Astrocyte (in vitro differentiated cells and primary cell): ENCODE measurements at regions not wholly inside any gene's neighbourhood (a gene's known extent, or its start where the extent isn't known, plus 50 kb on each side); places are given as distances from the start of the nearest gene placed in this dataset.

ENCODE experiments used
- DNase-seq: peaks from one replicate; pipeline ENCODE4 v3.0.0-alpha.2; 2010; ENCODE audit warnings: low read depth
- FAIRE-seq: peaks from 2 replicates; lab custom pipeline; 2011; peaks lifted over from hg19 to GRCh38; lab: Jason Lieb, UNC
- H2AFZ ChIP-seq: 2 replicates; pipeline ENCODE4 v1.6.0; 2012; ENCODE audit warnings: low read depth, low read length, inconsistent platforms
- H3K27ac ChIP-seq: 2 replicates; pipeline ENCODE4 v1.5.1; 2011; ENCODE audit warnings: low read depth, low read length, inconsistent platforms
- H3K27me3 ChIP-seq: 2 replicates; pipeline ENCODE4 v1.6.0; 2011; ENCODE audit warnings: low read length, inconsistent platforms; ENCODE audit not compliant: insufficient read depth
- H3K36me3 ChIP-seq: 2 replicates; pipeline ENCODE4 v1.5.1; 2011; ENCODE audit warnings: low read length, inconsistent platforms; ENCODE audit not compliant: insufficient read depth
- H3K4me1 ChIP-seq: 2 replicates; pipeline ENCODE4 v1.5.1; 2011; ENCODE audit warnings: low read length, inconsistent platforms; ENCODE audit not compliant: insufficient read depth
- H3K4me2 ChIP-seq: 2 replicates; pipeline ENCODE4 v1.6.0; 2012; ENCODE audit warnings: low read length, inconsistent platforms
- H3K4me3 ChIP-seq: 2 replicates; pipeline ENCODE4 v1.5.1; 2011; ENCODE audit warnings: low read depth, mild to moderate bottlenecking, low read length, inconsistent platforms; ENCODE audit not compliant: insufficient read depth
- H3K79me2 ChIP-seq: 2 replicates; pipeline ENCODE4 v1.6.0; 2012; ENCODE audit warnings: mild to moderate bottlenecking, low read length, inconsistent platforms; ENCODE audit not compliant: insufficient read depth
- H3K9ac ChIP-seq: 2 replicates; pipeline ENCODE4 v1.6.0; 2012; ENCODE audit warnings: mild to moderate bottlenecking, low read length, inconsistent platforms
- H3K9me3 ChIP-seq: 2 replicates; pipeline ENCODE4 v1.5.1; 2012; ENCODE audit warnings: low read depth, mild to moderate bottlenecking, low read length, inconsistent platforms; ENCODE audit not compliant: insufficient read depth
- H4K20me1 ChIP-seq: 2 replicates; pipeline ENCODE4 v1.6.0; 2012; ENCODE audit warnings: low read length, inconsistent platforms; ENCODE audit not compliant: insufficient read depth
- H3K27ac Mint-ChIP-seq: one replicate; pipeline ENCODE4 v1.8.0; 2021; ENCODE audit warnings: mild to moderate bottlenecking, mixed read lengths; ENCODE audit not compliant: unreplicated experiment
- H3K27me3 Mint-ChIP-seq: one replicate; pipeline ENCODE4 v1.8.0; 2021; ENCODE audit warnings: low read depth, mixed read lengths; ENCODE audit not compliant: unreplicated experiment
- H3K36me3 Mint-ChIP-seq: one replicate; pipeline ENCODE4 v1.8.0; 2021; ENCODE audit warnings: low read depth, mixed read lengths; ENCODE audit not compliant: unreplicated experiment
- H3K4me1 Mint-ChIP-seq: one replicate; pipeline ENCODE4 v1.8.0; 2021; ENCODE audit warnings: low read depth, mixed read lengths; ENCODE audit not compliant: unreplicated experiment
- H3K4me3 Mint-ChIP-seq: one replicate; pipeline ENCODE4 v1.8.0; 2021; ENCODE audit warnings: mild to moderate bottlenecking, moderate library complexity, mixed read lengths; ENCODE audit not compliant: unreplicated experiment
- H3K9me3 Mint-ChIP-seq: one replicate; pipeline ENCODE4 v1.8.0; 2021; ENCODE audit warnings: mild to moderate bottlenecking, mixed read lengths; ENCODE audit not compliant: unreplicated experiment
- EZH2 ChIP-seq: IDR thresholded peaks from 2 replicates; pipeline ENCODE4 v1.6.1; 2012; ENCODE audit warnings: mild to moderate bottlenecking, low read length, inconsistent platforms; ENCODE audit not compliant: insufficient read depth
- TF ChIP-seq, protein P1 (sequence below): IDR thresholded peaks from 2 replicates; pipeline ENCODE4 v1.5.1; 2011; ENCODE audit warnings: low read depth, mild to moderate bottlenecking, inconsistent platforms, low read length, moderate library complexity; ENCODE audit not compliant: insufficient read depth

DNA sequence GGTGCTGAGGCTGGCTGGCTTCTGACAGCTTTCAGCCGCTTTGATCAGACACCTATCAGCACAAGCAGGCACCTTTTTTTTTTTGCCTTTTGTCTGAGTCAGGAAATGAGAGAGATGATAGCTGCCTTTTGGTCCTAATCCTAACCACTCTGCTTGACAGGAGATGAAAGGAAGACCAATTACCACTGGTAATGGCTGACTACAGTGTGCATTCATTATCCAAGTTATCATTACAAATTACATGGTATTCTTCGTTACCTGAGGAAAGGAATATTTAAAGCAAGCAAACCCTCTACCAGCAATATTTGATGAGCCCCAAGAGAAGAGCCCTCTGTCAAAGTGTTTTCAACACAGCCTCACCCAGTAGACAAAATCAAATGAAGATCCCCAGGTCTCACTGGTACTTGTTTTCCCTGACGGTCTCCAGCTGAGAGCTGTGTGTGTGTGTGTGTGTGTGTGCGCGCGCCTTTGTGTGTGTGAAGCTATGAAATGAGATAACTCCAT lies 925.7 kb downstream of the DCDC2C start:
- FAIRE-seq: no peak
- no peak overlapping the region for H3K4me3 Mint-ChIP-seq
- H3K9ac ChIP-seq: no peak overlapping the region
- no peak overlapping the region for H2AFZ ChIP-seq
- peaks cover 7% of the 10 kb centered on the region for H3K9me3 ChIP-seq
- H3K27me3 ChIP-seq: no peaks in the 10 kb centered on the region
- H3K4me1 Mint-ChIP-seq: no peaks in the 10 kb centered on the region
- no peak overlapping the region for H3K4me2 ChIP-seq
- H3K27me3 Mint-ChIP-seq: no peaks in the 10 kb centered on the region
- H3K36me3 ChIP-seq: no peaks in the 10 kb centered on the region
- no peaks in the 10 kb centered on the region for H3K4me1 ChIP-seq
- no peak for DNase-seq
- no peak overlapping the region for H3K27ac ChIP-seq
- H3K9me3 Mint-ChIP-seq: peaks cover 2% of the 10 kb centered on the region
- TF ChIP-seq, protein P1, sequence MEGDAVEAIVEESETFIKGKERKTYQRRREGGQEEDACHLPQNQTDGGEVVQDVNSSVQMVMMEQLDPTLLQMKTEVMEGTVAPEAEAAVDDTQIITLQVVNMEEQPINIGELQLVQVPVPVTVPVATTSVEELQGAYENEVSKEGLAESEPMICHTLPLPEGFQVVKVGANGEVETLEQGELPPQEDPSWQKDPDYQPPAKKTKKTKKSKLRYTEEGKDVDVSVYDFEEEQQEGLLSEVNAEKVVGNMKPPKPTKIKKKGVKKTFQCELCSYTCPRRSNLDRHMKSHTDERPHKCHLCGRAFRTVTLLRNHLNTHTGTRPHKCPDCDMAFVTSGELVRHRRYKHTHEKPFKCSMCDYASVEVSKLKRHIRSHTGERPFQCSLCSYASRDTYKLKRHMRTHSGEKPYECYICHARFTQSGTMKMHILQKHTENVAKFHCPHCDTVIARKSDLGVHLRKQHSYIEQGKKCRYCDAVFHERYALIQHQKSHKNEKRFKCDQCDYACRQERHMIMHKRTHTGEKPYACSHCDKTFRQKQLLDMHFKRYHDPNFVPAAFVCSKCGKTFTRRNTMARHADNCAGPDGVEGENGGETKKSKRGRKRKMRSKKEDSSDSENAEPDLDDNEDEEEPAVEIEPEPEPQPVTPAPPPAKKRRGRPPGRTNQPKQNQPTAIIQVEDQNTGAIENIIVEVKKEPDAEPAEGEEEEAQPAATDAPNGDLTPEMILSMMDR: no peak
- TF ChIP-seq EZH2: no peak
- H3K4me3 ChIP-seq: no peak overlapping the region
- H4K20me1 ChIP-seq: no peaks in the 10 kb centered on the region
- H3K27ac Mint-ChIP-seq: no peak overlapping the region
- H3K79me2 ChIP-seq: no peaks in the 10 kb centered on the region
- H3K36me3 Mint-ChIP-seq: no peaks in the 10 kb centered on the region

DNA sequence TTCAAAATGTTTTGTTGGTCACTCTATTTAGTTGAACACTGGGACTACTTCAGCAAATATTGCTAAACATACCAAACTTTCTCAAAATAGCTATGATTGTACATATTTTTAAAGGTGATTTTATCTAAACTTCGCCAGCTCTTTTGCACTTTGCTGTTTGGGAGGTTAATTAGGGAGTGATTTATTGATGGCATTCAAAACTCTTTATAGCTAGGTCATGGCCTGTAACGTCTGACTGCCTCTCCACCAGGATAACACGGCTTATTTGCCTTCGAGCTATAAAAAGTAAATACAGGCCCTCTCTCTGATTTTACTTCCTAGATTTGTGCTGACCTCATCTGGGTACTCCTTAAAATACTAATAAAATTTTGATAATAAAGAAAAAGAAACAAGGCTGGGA lies 931.9 kb downstream of the DCDC2C start:
- H2AFZ ChIP-seq: no peak overlapping the region
- H3K4me2 ChIP-seq: no peak overlapping the region
- H3K27me3 ChIP-seq: no peaks in the 10 kb centered on the region
- TF ChIP-seq, protein P1: no peak
- no peak for TF ChIP-seq EZH2
- no peak overlapping the region for H3K9ac ChIP-seq
- no peak overlapping the region for H3K4me3 ChIP-seq
- no peaks in the 10 kb centered on the region for H3K9me3 ChIP-seq
- H3K27ac ChIP-seq: no peak overlapping the region
- Mint-ChIP-seq H3K36me3 (no peaks in the 10 kb centered on the region), H3K9me3 (peaks cover 2% of the 10 kb centered on the region), H3K4me1 (no peaks in the 10 kb centered on the region), H3K27me3 (no peaks in the 10 kb centered on the region), H3K27ac (no peak overlapping the region), H3K4me3 (no peak overlapping the region)
- no peak for FAIRE-seq
- no peaks in the 10 kb centered on the region for H3K79me2 ChIP-seq
- H3K4me1 ChIP-seq: no peaks in the 10 kb centered on the region
- no peaks in the 10 kb centered on the region for H4K20me1 ChIP-seq
- H3K36me3 ChIP-seq: no peaks in the 10 kb centered on the region
- no peak for DNase-seq

DNA sequence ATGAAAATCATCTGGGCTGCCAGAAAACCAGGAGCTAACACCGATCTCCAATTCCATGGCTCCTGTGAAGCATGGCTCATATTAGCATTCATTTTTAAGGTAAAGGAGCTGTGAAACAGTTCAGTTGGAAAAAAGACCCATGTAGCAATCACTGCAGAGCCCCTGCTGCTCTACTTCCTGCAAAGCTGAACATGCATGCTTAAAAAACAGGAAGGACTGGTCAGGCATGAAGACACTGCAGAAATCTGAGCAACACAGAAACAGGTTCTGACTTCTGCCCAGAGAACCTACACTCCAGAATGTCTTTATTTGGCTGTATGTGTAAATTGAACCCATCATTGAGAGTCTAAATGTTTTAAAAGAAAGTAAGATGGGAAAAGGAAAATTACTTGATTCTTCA lies 950.6 kb downstream of the DCDC2C start:
- H3K4me3 ChIP-seq: no peak overlapping the region
- no peak overlapping the region for H3K27ac ChIP-seq
- no peaks in the 10 kb centered on the region for H3K36me3 ChIP-seq
- DNase-seq (no peak), FAIRE-seq (no peak)
- no peak overlapping the region for H3K4me3 Mint-ChIP-seq
- peaks cover 3% of the 10 kb centered on the region for H3K9me3 Mint-ChIP-seq
- no peak overlapping the region for H3K4me2 ChIP-seq
- peaks cover 2% of the 10 kb centered on the region for H3K9me3 ChIP-seq
- no peaks in the 10 kb centered on the region for H3K79me2 ChIP-seq
- H3K4me1 Mint-ChIP-seq: no peaks in the 10 kb centered on the region
- H3K4me1 ChIP-seq: no peaks in the 10 kb centered on the region
- no peak overlapping the region for H3K27ac Mint-ChIP-seq
- H3K36me3 Mint-ChIP-seq: no peaks in the 10 kb centered on the region
- no peak overlapping the region for H2AFZ ChIP-seq
- no peak overlapping the region for H3K9ac ChIP-seq
- H3K27me3 ChIP-seq: no peaks in the 10 kb centered on the region
- no peaks in the 10 kb centered on the region for H3K27me3 Mint-ChIP-seq
- TF ChIP-seq EZH2: no peak
- TF ChIP-seq, protein P1: no peak
- H4K20me1 ChIP-seq: no peaks in the 10 kb centered on the region
